KMS-11 (cell line): ENCODE measurements at regions not wholly inside any gene's neighbourhood (a gene's known extent, or its start where the extent isn't known, plus 50 kb on each side); places are given as distances from the start of the nearest gene placed in this dataset.
"Not testable (repeated sequence)": the region's sequence is repeated elsewhere in the genome, so short reads cannot be mapped to it uniquely, and the experiment has no call there.

Experiments
- H2AFZ ChIP-seq: fragments of 200-600 bp; sonication (generic); 2 replicates; pipeline ENCODE4 v1.6.1; 2016; ENCODE audit warnings: antibody characterized with exemption, mixed run types, low read depth
- H3K27ac ChIP-seq: fragments of 200-600 bp; sonication (generic); 2 replicates; pipeline ENCODE4 v1.6.1; 2016; ENCODE audit warnings: mild to moderate bottlenecking, mixed run types
- H3K27me3 ChIP-seq: fragments of 200-600 bp; sonication (generic); 2 replicates; pipeline ENCODE4 v1.6.1; 2017; ENCODE audit warnings: mild to moderate bottlenecking, low read depth, mixed run types, moderate library complexity; ENCODE audit not compliant: insufficient read depth
- H3K36me3 ChIP-seq: fragments of 200-600 bp; sonication (generic); 2 replicates; pipeline ENCODE4 v1.6.1; 2017; ENCODE audit warnings: mild to moderate bottlenecking, mixed run types; ENCODE audit not compliant: insufficient read depth
- H3K4me1 ChIP-seq: fragments of 200-600 bp; sonication (generic); 2 replicates; pipeline ENCODE4 v1.6.1; 2016; ENCODE audit warnings: mild to moderate bottlenecking, low read depth, mixed run types; ENCODE audit not compliant: poor library complexity, severe bottlenecking
- H3K4me2 ChIP-seq: fragments of 200-600 bp; sonication (generic); 2 replicates; pipeline ENCODE4 v1.7.0; 2016; ENCODE audit warnings: mild to moderate bottlenecking, mixed run types
- H3K4me3 ChIP-seq: fragments of 200-600 bp; sonication (generic); IDR thresholded peaks from 2 replicates; pipeline ENCODE4 v1.6.1; 2017; ENCODE audit warnings: low read depth, low read length, mixed read lengths; ENCODE audit not compliant: insufficient read depth
- H3K79me2 ChIP-seq: fragments of 200-600 bp; sonication (generic); 2 replicates; pipeline ENCODE4 v1.6.1; 2016; ENCODE audit warnings: low read depth, mixed run types; ENCODE audit not compliant: insufficient read depth
- H3K9ac ChIP-seq: fragments of 200-600 bp; sonication (generic); 2 replicates; pipeline ENCODE4 v1.6.1; 2016; ENCODE audit warnings: mild to moderate bottlenecking, mixed run types
- H4K20me1 ChIP-seq: fragments of 200-600 bp; sonication (generic); 2 replicates; pipeline ENCODE4 v1.6.1; 2016; ENCODE audit warnings: mild to moderate bottlenecking, mixed run types; ENCODE audit not compliant: insufficient read depth
- CTCF ChIP-seq: fragments of 200-600 bp; sonication (generic); conservative IDR thresholded peaks from 2 replicates; pipeline ENCODE4 v1.6.1; 2017; ENCODE audit warnings: low read depth, mild to moderate bottlenecking, antibody characterized with exemption, low read length, moderate library complexity, mixed read lengths

GRCh38 chr22:44646668-44647067, 55.3 kb upstream of the PRR5 start:
- no peaks in the 10 kb centered on the region for H3K4me1 ChIP-seq

GRCh38 chr22:44646141-44646540, 55.9 kb upstream of the PRR5 start:
- Histone ChIP-seq H4K20me1 (no peaks in the 10 kb centered on the region), H3K4me2 (no peak overlapping the region), H3K79me2 (no peaks in the 10 kb centered on the region), H2AFZ (no peak overlapping the region), H3K27me3 (peaks cover 12% of the 10 kb centered on the region; the same call in 1 of the 2 replicates), H3K4me3 (no peak overlapping the region), H3K9ac (no peak overlapping the region), H3K27ac (no peak overlapping the region), H3K36me3 (no peaks in the 10 kb centered on the region), H3K4me1 (no peaks in the 10 kb centered on the region)
- no peak for TF ChIP-seq CTCF

More at GRCh38 chr22:44646668-44647067, 55.3 kb upstream of the PRR5 start:
- Histone ChIP-seq H3K4me3 (no peak overlapping the region), H3K27me3 (peaks cover 12% of the 10 kb centered on the region; the same call in 1 of the 2 replicates), H3K79me2 (no peaks in the 10 kb centered on the region), H3K9ac (no peak overlapping the region), H3K27ac (no peak overlapping the region), H3K36me3 (no peaks in the 10 kb centered on the region), H4K20me1 (no peaks in the 10 kb centered on the region), H3K4me2 (no peak overlapping the region), H2AFZ (no peak overlapping the region)
- TF ChIP-seq CTCF: no peak

GRCh38 chr22:44645531-44645930, 56.5 kb upstream of the PRR5 start:
- Histone ChIP-seq H3K4me1 (no peaks in the 10 kb centered on the region), H3K36me3 (no peaks in the 10 kb centered on the region), H3K9ac (no peak overlapping the region), H3K4me2 (no peak overlapping the region), H3K4me3 (no peak overlapping the region), H4K20me1 (no peaks in the 10 kb centered on the region), H2AFZ (no peak overlapping the region), H3K79me2 (no peaks in the 10 kb centered on the region), H3K27ac (no peak overlapping the region), H3K27me3 (peaks cover 12% of the 10 kb centered on the region; the same call in 1 of the 2 replicates)
- no peak for TF ChIP-seq CTCF

- Histone ChIP-seq H3K9ac (no peak overlapping the region), H3K4me3 (no peak overlapping the region), H3K4me2 (no peak overlapping the region), H2AFZ (no peak overlapping the region), H3K27me3 (peaks cover 12% of the 10 kb centered on the region; the same call in 1 of the 2 replicates), H3K4me1 (no peaks in the 10 kb centered on the region), H4K20me1 (no peaks in the 10 kb centered on the region), H3K79me2 (no peaks in the 10 kb centered on the region), H3K36me3 (no peaks in the 10 kb centered on the region), H3K27ac (no peak overlapping the region)
- no peak for TF ChIP-seq CTCF
Measured at GRCh38 chr22:44645083-44645482, 56.9 kb upstream of the PRR5 start.

- H3K4me3 ChIP-seq, H3K79me2 ChIP-seq, H2AFZ ChIP-seq, H3K4me2 ChIP-seq, H3K4me1 ChIP-seq, H3K27ac ChIP-seq, H4K20me1 ChIP-seq, H3K36me3 ChIP-seq, H3K9ac ChIP-seq: not testable (repeated sequence)
- peaks cover 12% of the 10 kb centered on the region; the same call in 1 of the 2 replicates for H3K27me3 ChIP-seq
Measured at GRCh38 chr22:44643526-44644101, 58.4 kb upstream of the PRR5 start.
